Suprapubic skin (tissue), 3 donors: ENCODE measurements at regions not wholly inside any gene's neighbourhood (a gene's known extent, or its start where the extent isn't known, plus 50 kb on each side); places are given as distances from the start of the nearest gene placed in this dataset.

Experiments
- CTCF ChIP-seq, 2 donors: fragments of 200-600 bp in 1 of 2; fragments of 450-650 bp in 1 of 2; sonication (generic) in 1 of 2; IDR thresholded peaks; one replicate each; pipeline ENCODE4 v1.5.1; 2016 to 2019; ENCODE audit warnings: antibody characterized with exemption in 2 of 2, mild to moderate bottlenecking in 1 of 2, moderate library complexity in 1 of 2
- POLR2A ChIP-seq, 2 donors: fragments of 450-650 bp; IDR thresholded peaks; one replicate each; pipeline ENCODE4 v1.6.1; 2017; ENCODE audit warnings: antibody characterized with exemption in 2 of 2, mild to moderate bottlenecking in 2 of 2, moderate library complexity in 2 of 2

- TF ChIP-seq CTCF (IDR thresholded peaks at IDR 0.05) (no peak), POLR2A (IDR thresholded peaks at IDR 0.05) (no peak)
These were observed 150.1 kb upstream of the PDE7B start for GRCh38 chr6:135701426-135701825.
